Fibroblast of villous mesenchyme (primary cell): ENCODE measurements at regions not wholly inside any gene's neighbourhood (a gene's known extent, or its start where the extent isn't known, plus 50 kb on each side); places are given as distances from the start of the nearest gene placed in this dataset.

Experiments used
- DNase-seq: peaks from one replicate; pipeline ENCODE4 v3.0.0-alpha.2; 2010; ENCODE audit warnings: low read depth
- H3K4me3 ChIP-seq: 2 replicates; pipeline ENCODE4 v1.5.1; 2011; ENCODE audit warnings: low read depth, mild to moderate bottlenecking, low read length
- TF ChIP-seq, protein P1 (sequence below): IDR thresholded peaks from 2 replicates; pipeline ENCODE4 v1.5.1; 2012; ENCODE audit warnings: low read depth, mild to moderate bottlenecking, low read length; ENCODE audit not compliant: insufficient read depth

DNA sequence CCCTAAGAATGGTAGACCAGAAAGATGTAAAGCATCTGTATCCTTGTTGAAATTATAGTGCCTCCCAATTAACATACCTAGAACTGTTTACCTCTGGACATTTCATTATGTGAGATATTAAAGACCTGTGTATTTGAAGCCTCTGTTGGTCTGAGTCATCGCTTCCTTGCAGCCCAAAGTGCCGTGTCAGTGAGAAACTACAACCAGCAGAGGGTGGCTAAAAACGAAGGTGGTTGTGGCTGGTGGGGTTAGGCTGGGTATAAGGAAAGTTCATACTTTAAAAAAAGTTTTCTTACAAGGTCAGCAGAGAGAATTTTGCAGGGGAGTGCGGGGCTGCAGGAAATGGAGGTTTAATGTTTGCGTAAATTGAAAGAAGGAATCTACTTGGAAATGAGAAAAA is 290.7 kb downstream of the TMEM114 start:
- TF ChIP-seq, protein P1, sequence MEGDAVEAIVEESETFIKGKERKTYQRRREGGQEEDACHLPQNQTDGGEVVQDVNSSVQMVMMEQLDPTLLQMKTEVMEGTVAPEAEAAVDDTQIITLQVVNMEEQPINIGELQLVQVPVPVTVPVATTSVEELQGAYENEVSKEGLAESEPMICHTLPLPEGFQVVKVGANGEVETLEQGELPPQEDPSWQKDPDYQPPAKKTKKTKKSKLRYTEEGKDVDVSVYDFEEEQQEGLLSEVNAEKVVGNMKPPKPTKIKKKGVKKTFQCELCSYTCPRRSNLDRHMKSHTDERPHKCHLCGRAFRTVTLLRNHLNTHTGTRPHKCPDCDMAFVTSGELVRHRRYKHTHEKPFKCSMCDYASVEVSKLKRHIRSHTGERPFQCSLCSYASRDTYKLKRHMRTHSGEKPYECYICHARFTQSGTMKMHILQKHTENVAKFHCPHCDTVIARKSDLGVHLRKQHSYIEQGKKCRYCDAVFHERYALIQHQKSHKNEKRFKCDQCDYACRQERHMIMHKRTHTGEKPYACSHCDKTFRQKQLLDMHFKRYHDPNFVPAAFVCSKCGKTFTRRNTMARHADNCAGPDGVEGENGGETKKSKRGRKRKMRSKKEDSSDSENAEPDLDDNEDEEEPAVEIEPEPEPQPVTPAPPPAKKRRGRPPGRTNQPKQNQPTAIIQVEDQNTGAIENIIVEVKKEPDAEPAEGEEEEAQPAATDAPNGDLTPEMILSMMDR = no peak
- H3K4me3 ChIP-seq = no peak overlapping the region
- no peak for DNase-seq

DNA sequence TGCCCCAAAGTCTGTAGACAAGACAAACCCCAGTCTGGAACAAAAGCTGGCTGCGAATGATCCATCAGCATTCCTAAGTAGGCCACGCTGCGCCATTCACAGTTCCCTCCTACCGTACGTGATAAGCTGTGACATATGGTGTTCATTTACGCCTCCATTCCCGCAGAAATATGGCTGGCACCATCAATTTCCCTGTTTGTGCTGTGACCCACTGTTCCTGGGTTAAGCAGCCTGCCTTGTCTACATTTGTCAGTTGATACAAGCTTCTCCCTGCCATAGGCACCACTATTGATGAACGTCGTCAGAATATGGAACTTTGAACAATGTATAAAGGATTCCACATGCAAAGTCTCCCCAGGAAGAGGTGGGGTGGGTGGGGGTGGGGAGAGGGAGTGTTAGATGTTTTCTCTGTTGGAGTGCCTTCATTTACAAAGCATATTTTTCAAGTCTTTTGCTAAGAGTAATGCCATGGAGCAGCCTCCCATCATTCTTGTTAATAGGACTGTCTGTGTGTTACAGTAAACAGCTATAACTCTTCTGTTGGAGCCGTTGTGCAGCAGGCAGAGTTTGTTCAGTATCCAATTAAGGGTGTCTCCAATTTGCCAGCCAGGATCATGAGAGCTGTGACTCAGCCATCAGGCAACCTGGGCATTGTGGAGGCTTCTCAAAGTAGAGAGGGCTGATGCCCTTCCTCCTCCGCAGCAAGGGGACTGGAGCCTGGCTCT is 294.6 kb downstream of the TMEM114 start:
- H3K4me3 ChIP-seq = no peak overlapping the region
- no peak for DNase-seq
- TF ChIP-seq, protein P1 = no peak

DNA sequence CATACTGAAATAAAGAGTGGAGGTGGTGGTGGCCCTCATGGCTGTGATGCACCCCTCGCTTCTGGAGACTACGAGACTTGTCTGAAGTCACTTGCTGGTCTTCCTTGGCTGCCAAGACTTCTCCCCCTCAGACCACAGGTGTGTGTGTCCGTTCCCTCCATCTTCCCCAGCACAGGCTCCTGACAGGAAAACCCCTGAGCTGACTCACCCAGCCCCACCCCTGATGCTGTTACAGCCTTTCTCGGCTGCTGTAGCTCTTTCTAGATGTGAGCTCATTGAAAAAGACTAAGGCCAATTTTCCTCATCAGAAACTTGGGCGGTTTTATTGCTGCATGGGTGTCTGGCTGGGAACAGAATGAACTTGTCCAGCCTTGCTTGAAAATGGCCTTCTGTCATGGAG is 296.9 kb downstream of the TMEM114 start:
- TF ChIP-seq, protein P1 = no peak
- H3K4me3 ChIP-seq = no peak overlapping the region
- no peak for DNase-seq

DNA sequence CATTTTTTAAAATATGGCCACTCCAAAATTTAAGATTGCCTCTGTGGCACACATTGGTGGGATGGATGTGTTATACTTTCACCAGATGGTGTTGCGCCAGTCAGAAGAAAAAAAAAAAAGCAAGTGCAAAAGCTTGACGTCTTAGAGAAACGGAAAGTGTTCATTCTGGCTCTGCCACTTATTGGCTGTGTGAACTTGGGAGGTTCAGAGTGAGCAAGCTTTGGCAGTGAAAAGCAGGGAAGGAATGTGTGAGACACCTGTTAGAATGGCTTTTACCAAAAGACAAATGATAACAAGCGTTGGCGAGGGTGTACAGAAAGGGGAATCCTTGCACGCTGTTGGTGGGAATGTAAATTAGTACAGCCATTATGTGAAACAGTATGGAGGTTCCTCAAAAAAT is 298.0 kb downstream of the TMEM114 start:
- H3K4me3 ChIP-seq = no peak overlapping the region
- TF ChIP-seq, protein P1 = no peak
- no peak for DNase-seq

DNA sequence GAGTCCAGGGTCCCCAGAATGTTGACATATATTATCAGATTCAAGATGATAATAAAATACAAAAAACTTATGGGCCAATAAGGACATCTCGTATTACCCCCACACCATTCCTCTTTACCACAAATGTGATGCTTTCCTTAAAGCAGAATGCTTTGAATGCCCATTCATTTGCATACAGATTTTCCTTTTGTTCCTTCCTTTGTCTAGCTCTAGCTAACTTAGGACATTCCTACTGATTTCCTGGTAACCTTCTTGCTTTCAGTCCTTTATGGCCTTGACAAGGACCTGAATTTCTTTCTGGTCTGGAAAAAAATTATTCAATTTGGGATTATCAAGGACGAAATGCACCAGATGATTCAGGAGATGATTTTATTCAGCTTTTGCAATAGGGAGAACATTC is 304.0 kb downstream of the TMEM114 start:
- no peak for DNase-seq
- no peak overlapping the region for H3K4me3 ChIP-seq
- TF ChIP-seq, protein P1 = no peak

DNA sequence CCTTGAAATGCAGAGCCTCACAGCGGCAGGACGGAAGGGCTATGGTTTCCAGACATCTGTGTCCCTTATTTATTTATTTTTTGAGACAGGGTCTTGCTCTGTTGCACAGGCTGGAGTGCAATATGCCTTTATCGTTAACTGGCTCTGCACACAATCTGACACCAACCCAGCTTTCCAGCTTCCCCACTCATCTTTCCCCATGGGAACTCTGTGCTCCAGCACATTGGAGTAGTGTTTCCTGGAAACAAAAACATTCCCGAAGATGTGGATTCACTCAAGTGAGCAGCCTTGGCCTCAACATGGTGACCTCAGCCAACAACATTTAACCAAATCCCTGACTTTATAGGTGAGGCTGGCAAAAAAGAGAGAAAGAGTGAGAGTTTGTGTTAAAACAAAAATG is 307.1 kb downstream of the TMEM114 start:
- no peak for DNase-seq
- TF ChIP-seq, protein P1 = no peak
- no peak overlapping the region for H3K4me3 ChIP-seq
